Astrocyte (in vitro differentiated cells and primary cell): ENCODE measurements at regions not wholly inside any gene's neighbourhood (a gene's known extent, or its start where the extent isn't known, plus 50 kb on each side); places are given as distances from the start of the nearest gene placed in this dataset.

ENCODE experiments used
- DNase-seq: peaks from one replicate; pipeline ENCODE4 v3.0.0-alpha.2; 2010; ENCODE audit warnings: low read depth
- FAIRE-seq: peaks from 2 replicates; lab custom pipeline; 2011; peaks lifted over from hg19 to GRCh38; lab: Jason Lieb, UNC
- H2AFZ ChIP-seq: 2 replicates; pipeline ENCODE4 v1.6.0; 2012; ENCODE audit warnings: low read depth, low read length, inconsistent platforms
- H3K27ac ChIP-seq: 2 replicates; pipeline ENCODE4 v1.5.1; 2011; ENCODE audit warnings: low read depth, low read length, inconsistent platforms
- H3K27me3 ChIP-seq: 2 replicates; pipeline ENCODE4 v1.6.0; 2011; ENCODE audit warnings: low read length, inconsistent platforms; ENCODE audit not compliant: insufficient read depth
- H3K36me3 ChIP-seq: 2 replicates; pipeline ENCODE4 v1.5.1; 2011; ENCODE audit warnings: low read length, inconsistent platforms; ENCODE audit not compliant: insufficient read depth
- H3K4me1 ChIP-seq: 2 replicates; pipeline ENCODE4 v1.5.1; 2011; ENCODE audit warnings: low read length, inconsistent platforms; ENCODE audit not compliant: insufficient read depth
- H3K4me2 ChIP-seq: 2 replicates; pipeline ENCODE4 v1.6.0; 2012; ENCODE audit warnings: low read length, inconsistent platforms
- H3K4me3 ChIP-seq: 2 replicates; pipeline ENCODE4 v1.5.1; 2011; ENCODE audit warnings: low read depth, mild to moderate bottlenecking, low read length, inconsistent platforms; ENCODE audit not compliant: insufficient read depth
- H3K79me2 ChIP-seq: 2 replicates; pipeline ENCODE4 v1.6.0; 2012; ENCODE audit warnings: mild to moderate bottlenecking, low read length, inconsistent platforms; ENCODE audit not compliant: insufficient read depth
- H3K9ac ChIP-seq: 2 replicates; pipeline ENCODE4 v1.6.0; 2012; ENCODE audit warnings: mild to moderate bottlenecking, low read length, inconsistent platforms
- H3K9me3 ChIP-seq: 2 replicates; pipeline ENCODE4 v1.5.1; 2012; ENCODE audit warnings: low read depth, mild to moderate bottlenecking, low read length, inconsistent platforms; ENCODE audit not compliant: insufficient read depth
- H4K20me1 ChIP-seq: 2 replicates; pipeline ENCODE4 v1.6.0; 2012; ENCODE audit warnings: low read length, inconsistent platforms; ENCODE audit not compliant: insufficient read depth
- H3K27ac Mint-ChIP-seq: one replicate; pipeline ENCODE4 v1.8.0; 2021; ENCODE audit warnings: mild to moderate bottlenecking, mixed read lengths; ENCODE audit not compliant: unreplicated experiment
- H3K27me3 Mint-ChIP-seq: one replicate; pipeline ENCODE4 v1.8.0; 2021; ENCODE audit warnings: low read depth, mixed read lengths; ENCODE audit not compliant: unreplicated experiment
- H3K36me3 Mint-ChIP-seq: one replicate; pipeline ENCODE4 v1.8.0; 2021; ENCODE audit warnings: low read depth, mixed read lengths; ENCODE audit not compliant: unreplicated experiment
- H3K4me1 Mint-ChIP-seq: one replicate; pipeline ENCODE4 v1.8.0; 2021; ENCODE audit warnings: low read depth, mixed read lengths; ENCODE audit not compliant: unreplicated experiment
- H3K4me3 Mint-ChIP-seq: one replicate; pipeline ENCODE4 v1.8.0; 2021; ENCODE audit warnings: mild to moderate bottlenecking, moderate library complexity, mixed read lengths; ENCODE audit not compliant: unreplicated experiment
- H3K9me3 Mint-ChIP-seq: one replicate; pipeline ENCODE4 v1.8.0; 2021; ENCODE audit warnings: mild to moderate bottlenecking, mixed read lengths; ENCODE audit not compliant: unreplicated experiment
- EZH2 ChIP-seq: IDR thresholded peaks from 2 replicates; pipeline ENCODE4 v1.6.1; 2012; ENCODE audit warnings: mild to moderate bottlenecking, low read length, inconsistent platforms; ENCODE audit not compliant: insufficient read depth
- TF ChIP-seq, protein P1 (sequence below): IDR thresholded peaks from 2 replicates; pipeline ENCODE4 v1.5.1; 2011; ENCODE audit warnings: low read depth, mild to moderate bottlenecking, inconsistent platforms, low read length, moderate library complexity; ENCODE audit not compliant: insufficient read depth

DNA sequence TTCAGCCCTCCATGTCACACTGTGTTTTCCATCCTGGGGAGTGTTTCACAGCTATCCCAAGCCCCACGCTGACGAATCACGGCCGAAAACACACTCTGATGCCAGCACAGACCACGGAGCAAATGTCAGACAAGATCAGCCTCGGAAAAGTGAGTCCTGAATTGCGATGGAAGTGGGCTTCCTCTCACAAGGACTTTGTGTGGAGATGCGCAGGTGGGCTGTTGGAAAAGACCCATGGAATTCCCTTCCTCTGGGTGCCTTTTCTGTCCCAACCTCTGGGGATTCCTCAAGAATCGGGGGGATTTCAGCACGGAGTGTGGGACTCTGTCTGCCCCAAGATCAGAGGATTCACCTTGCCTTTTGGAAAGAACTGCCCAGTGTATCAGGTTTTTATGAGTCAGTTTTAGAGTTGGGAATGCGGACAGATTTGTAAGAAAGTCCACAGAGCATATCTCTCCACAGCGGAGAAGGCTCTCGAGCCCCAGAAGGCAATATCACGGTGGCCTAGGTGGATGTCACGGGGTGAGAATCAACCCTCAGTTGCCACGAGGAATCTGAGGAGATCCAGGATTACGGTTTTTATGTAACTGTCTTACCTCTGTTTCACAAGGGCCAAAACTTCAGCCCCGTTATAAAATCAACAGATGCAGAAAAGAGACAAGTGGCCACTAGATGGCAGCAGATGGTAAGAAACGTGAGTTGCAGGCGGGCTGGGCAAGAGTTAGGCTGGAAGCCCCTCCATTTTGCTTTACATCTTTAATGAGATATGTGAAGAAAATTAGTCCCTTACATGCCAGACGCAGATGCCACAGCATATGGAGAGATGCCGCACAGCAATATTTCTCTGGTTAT, 201.9 kb downstream of the DAD1 start:
- Histone ChIP-seq H3K79me2 (no peaks in the 10 kb centered on the region), H3K9me3 (no peaks in the 10 kb centered on the region), H3K4me3 (no peak overlapping the region), H3K36me3 (no peaks in the 10 kb centered on the region), H4K20me1 (no peaks in the 10 kb centered on the region), H3K4me2 (peak overlapping the region; percentile 60), H3K27me3 (peaks cover 3% of the 10 kb centered on the region), H2AFZ (peak overlapping the region; percentile 57), H3K9ac (peak overlapping the region; percentile 39), H3K4me1 (peaks cover 18% of the 10 kb centered on the region), H3K27ac (no peak overlapping the region)
- peaks cover 2% of the 10 kb centered on the region for H3K36me3 Mint-ChIP-seq
- peaks cover 1% of the 10 kb centered on the region for H3K9me3 Mint-ChIP-seq
- TF ChIP-seq, protein P1, sequence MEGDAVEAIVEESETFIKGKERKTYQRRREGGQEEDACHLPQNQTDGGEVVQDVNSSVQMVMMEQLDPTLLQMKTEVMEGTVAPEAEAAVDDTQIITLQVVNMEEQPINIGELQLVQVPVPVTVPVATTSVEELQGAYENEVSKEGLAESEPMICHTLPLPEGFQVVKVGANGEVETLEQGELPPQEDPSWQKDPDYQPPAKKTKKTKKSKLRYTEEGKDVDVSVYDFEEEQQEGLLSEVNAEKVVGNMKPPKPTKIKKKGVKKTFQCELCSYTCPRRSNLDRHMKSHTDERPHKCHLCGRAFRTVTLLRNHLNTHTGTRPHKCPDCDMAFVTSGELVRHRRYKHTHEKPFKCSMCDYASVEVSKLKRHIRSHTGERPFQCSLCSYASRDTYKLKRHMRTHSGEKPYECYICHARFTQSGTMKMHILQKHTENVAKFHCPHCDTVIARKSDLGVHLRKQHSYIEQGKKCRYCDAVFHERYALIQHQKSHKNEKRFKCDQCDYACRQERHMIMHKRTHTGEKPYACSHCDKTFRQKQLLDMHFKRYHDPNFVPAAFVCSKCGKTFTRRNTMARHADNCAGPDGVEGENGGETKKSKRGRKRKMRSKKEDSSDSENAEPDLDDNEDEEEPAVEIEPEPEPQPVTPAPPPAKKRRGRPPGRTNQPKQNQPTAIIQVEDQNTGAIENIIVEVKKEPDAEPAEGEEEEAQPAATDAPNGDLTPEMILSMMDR = peak; percentile 82
- TF ChIP-seq EZH2 = no peak
- H3K27me3 Mint-ChIP-seq = peaks cover 9% of the 10 kb centered on the region
- DNase-seq = peak; percentile 39
- peaks cover 32% of the 10 kb centered on the region for H3K4me1 Mint-ChIP-seq
- peak overlapping the region; percentile 13 for H3K27ac Mint-ChIP-seq
- no peak for FAIRE-seq
- H3K4me3 Mint-ChIP-seq = no peak overlapping the region

DNA sequence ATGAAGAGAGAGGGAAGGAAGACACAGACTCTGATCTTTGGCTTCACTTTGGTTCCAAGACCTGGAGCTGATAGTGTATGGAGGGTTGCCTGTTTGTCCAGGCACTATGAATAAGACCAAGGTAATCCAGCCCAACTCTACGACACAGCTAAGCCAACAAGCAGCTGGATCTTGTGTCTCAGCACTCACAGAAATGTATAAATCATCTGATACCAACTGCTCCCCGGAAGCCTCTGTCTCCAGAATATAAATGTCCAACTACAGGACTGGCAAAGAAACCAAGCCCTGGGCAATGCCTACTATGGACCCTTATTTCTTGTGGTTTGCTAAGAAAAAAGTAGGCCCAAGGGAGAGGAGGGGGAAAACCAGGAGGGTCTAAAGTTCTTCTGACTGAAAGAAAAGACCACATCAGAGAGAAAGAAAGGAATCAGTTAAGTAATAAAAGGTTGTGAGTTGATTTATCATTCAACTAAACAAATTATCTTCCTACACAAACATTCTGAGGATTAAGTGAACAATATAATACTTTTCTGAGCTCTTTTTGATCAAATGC, 204.0 kb downstream of the DAD1 start:
- peaks cover 23% of the 10 kb centered on the region for H3K4me1 ChIP-seq
- TF ChIP-seq, protein P1 = no peak
- no peak for TF ChIP-seq EZH2
- no peaks in the 10 kb centered on the region for H4K20me1 ChIP-seq
- no peaks in the 10 kb centered on the region for H3K36me3 ChIP-seq
- Mint-ChIP-seq H3K4me1 (peaks cover 32% of the 10 kb centered on the region), H3K27me3 (peaks cover 9% of the 10 kb centered on the region), H3K9me3 (peaks cover 1% of the 10 kb centered on the region), H3K36me3 (no peaks in the 10 kb centered on the region), H3K4me3 (no peak overlapping the region), H3K27ac (peak overlapping the region; percentile 23)
- no peak overlapping the region for H3K4me2 ChIP-seq
- H3K9me3 ChIP-seq = no peaks in the 10 kb centered on the region
- H3K9ac ChIP-seq = no peak overlapping the region
- no peak overlapping the region for H2AFZ ChIP-seq
- DNase-seq (no peak), FAIRE-seq (no peak)
- no peaks in the 10 kb centered on the region for H3K79me2 ChIP-seq
- no peak overlapping the region for H3K4me3 ChIP-seq
- H3K27me3 ChIP-seq = peaks cover 3% of the 10 kb centered on the region
- H3K27ac ChIP-seq = no peak overlapping the region

DNA sequence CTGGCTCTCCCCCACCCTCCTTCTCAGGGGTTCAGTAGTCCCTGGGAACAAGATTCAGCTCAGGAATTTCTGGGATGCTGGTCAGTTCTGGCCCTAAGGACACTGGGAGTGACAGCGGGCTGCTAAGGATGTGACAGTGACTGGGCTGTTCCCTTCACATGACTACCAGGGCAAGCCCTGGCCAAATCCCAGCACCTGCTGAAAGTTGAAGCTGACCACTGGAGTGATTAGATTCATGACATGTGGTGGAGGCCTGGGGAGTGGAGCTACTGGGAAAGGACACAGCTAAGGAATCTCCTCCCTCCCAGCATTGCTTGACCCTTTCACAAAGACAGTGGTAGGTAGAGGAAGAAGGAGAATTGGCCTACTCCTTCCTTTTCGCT, 204.9 kb downstream of the DAD1 start:
- Mint-ChIP-seq H3K27me3 (peaks cover 9% of the 10 kb centered on the region), H3K4me3 (no peak overlapping the region), H3K27ac (no peak overlapping the region), H3K4me1 (peaks cover 29% of the 10 kb centered on the region), H3K36me3 (no peaks in the 10 kb centered on the region), H3K9me3 (peaks cover 1% of the 10 kb centered on the region)
- Histone ChIP-seq H3K4me1 (peaks cover 26% of the 10 kb centered on the region), H3K36me3 (no peaks in the 10 kb centered on the region), H3K79me2 (no peaks in the 10 kb centered on the region), H3K27me3 (peaks cover 3% of the 10 kb centered on the region), H2AFZ (no peak overlapping the region), H4K20me1 (no peaks in the 10 kb centered on the region), H3K27ac (no peak overlapping the region), H3K4me3 (no peak overlapping the region), H3K9ac (no peak overlapping the region), H3K4me2 (no peak overlapping the region), H3K9me3 (no peaks in the 10 kb centered on the region)
- DNase-seq = no peak
- FAIRE-seq = no peak
- no peak for TF ChIP-seq EZH2
- TF ChIP-seq, protein P1 = no peak
